ENCODE measurements at regions not wholly inside any gene's neighbourhood (a gene's known extent, or its start where the extent isn't known, plus 50 kb on each side); places are given as distances from the start of the nearest gene placed in this dataset.

DNA sequence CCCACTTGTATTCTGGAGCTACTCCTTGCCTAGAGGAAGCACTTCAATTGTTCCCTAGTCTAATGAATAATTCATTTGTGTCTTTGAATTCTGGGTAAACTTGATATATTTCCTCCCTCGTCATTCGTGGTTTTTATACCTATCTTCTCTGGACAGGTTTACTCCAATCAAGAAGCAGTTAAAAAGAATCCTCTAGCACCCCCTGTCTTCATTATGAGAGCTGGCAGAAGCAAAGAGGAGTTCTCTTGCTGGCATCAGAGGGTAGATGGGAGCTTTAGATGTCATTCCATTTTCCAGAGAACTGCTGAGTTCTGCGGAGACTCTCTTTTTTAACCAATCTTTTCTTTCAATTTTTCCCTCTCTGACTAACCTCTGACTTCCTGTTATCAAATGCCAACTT, 627.7 kb downstream of the FGF9 start:
- no peak for TF ChIP-seq POLR2A (IDR thresholded peaks at IDR 0.05; ENCODE audit: low read depth, low read length)
- no peak for TF ChIP-seq MYC (IDR thresholded peaks at IDR 0.05; ENCODE audit: low read depth, low read length)
- no peak for TF ChIP-seq CTCF (IDR thresholded peaks at IDR 0.05; ENCODE audit: extremely low read depth in 1 of 2, insufficient read depth in 1 of 2, low read depth in 1 of 2, low read length in 2 of 2)
- TF ChIP-seq JUN (IDR thresholded peaks at IDR 0.05; ENCODE audit: borderline replicate concordance, insufficient read depth, insufficient read length, low read depth) = no peak
- no peak for TF ChIP-seq FOS (IDR thresholded peaks at IDR 0.05; ENCODE audit: borderline replicate concordance, insufficient read depth, low read length)
- TF ChIP-seq POLR2AphosphoS5 (IDR thresholded peaks at IDR 0.05; ENCODE audit: insufficient read depth, low read depth, low read length) = no peak
- no peak for TF ChIP-seq EZH2 (IDR thresholded peaks at IDR 0.05; ENCODE audit: borderline replicate concordance, low read depth, low read length, severe bottlenecking)
- no peak for TF ChIP-seq GATA2 (IDR thresholded peaks at IDR 0.05; ENCODE audit: insufficient read depth, insufficient read length, low read depth, low read length)
- TF ChIP-seq, protein P1, sequence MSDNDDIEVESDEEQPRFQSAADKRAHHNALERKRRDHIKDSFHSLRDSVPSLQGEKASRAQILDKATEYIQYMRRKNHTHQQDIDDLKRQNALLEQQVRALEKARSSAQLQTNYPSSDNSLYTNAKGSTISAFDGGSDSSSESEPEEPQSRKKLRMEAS (IDR thresholded peaks at IDR 0.05; ENCODE audit: insufficient read depth, insufficient read length) = no peak

Data from endothelial cell of umbilical vein (primary cell).